Mucosa of rectum (tissue), 2 donors: ENCODE measurements at regions not wholly inside any gene's neighbourhood (a gene's known extent, or its start where the extent isn't known, plus 50 kb on each side); places are given as distances from the start of the nearest gene placed in this dataset.

Experiments used
- H3K27ac ChIP-seq, 2 donors: one replicate each; pipeline ENCODE4 v1.7.0; 2013; ENCODE audit warnings: inconsistent platforms in 2 of 2, low read depth in 2 of 2, low read length in 2 of 2
- H3K27me3 ChIP-seq, 2 donors: one replicate each; pipeline ENCODE4 v1.7.0; 2013; ENCODE audit warnings: low read length in 2 of 2; ENCODE audit not compliant: control insufficient read depth in 2 of 2, insufficient read depth in 2 of 2
- H3K36me3 ChIP-seq, 2 donors: one replicate each; pipeline ENCODE4 v1.7.0; 2013; ENCODE audit warnings: low read length in 2 of 2; ENCODE audit not compliant: control insufficient read depth in 2 of 2, insufficient read depth in 2 of 2
- H3K4me1 ChIP-seq, 2 donors: one replicate each; pipeline ENCODE4 v1.7.0; 2013; ENCODE audit warnings: low read length in 2 of 2, mild to moderate bottlenecking in 1 of 2; ENCODE audit not compliant: control insufficient read depth in 2 of 2, insufficient read depth in 2 of 2
- H3K4me3 ChIP-seq, 2 donors: one replicate each; pipeline ENCODE4 v1.7.0; 2013; ENCODE audit warnings: low read length in 2 of 2
- H3K9ac ChIP-seq, 2 donors: one replicate each; pipeline ENCODE4 v1.7.0; 2013; ENCODE audit warnings: low read length in 2 of 2, low read depth in 1 of 2, mild to moderate bottlenecking in 1 of 2
- H3K9me3 ChIP-seq, 2 donors: one replicate each; pipeline ENCODE4 v1.7.0; 2013; ENCODE audit warnings: low read length in 2 of 2; ENCODE audit not compliant: control insufficient read depth in 2 of 2
- donor health status: healthy.
- donor health status: Normal muscosa, but diverticular disease.

DNA sequence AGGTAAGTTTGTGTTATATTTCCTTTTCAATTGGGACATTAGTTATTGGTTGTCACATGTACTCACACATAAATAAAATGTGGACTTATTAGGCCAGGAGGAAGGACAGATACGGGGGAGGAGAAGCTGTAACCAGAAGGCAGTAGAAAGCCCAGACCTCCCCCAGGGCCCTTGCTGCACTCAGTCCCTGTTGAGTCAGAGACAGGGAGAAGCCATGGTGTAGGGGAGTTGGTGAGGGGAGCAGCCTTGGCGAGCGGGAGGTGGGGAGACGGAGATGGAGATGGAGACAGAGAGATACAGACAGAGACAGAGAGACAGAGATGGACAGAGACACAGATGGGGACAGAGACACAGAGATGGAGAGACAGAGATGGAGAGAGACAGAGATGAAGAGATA is 263.2 kb downstream of the DLL1 start:
- Histone ChIP-seq H3K27ac (peak overlapping the region in 1 of 2 donors; percentile 12), H3K27me3 (peaks cover 0 to 2% of the 10 kb centered on the region in 2 donors), H3K9ac (no peak overlapping the region), H3K4me3 (no peak overlapping the region), H3K4me1 (peaks cover 4 to 8% of the 10 kb centered on the region in 2 donors), H3K36me3 (no peaks in the 10 kb centered on the region), H3K9me3 (no peaks in the 10 kb centered on the region)

DNA sequence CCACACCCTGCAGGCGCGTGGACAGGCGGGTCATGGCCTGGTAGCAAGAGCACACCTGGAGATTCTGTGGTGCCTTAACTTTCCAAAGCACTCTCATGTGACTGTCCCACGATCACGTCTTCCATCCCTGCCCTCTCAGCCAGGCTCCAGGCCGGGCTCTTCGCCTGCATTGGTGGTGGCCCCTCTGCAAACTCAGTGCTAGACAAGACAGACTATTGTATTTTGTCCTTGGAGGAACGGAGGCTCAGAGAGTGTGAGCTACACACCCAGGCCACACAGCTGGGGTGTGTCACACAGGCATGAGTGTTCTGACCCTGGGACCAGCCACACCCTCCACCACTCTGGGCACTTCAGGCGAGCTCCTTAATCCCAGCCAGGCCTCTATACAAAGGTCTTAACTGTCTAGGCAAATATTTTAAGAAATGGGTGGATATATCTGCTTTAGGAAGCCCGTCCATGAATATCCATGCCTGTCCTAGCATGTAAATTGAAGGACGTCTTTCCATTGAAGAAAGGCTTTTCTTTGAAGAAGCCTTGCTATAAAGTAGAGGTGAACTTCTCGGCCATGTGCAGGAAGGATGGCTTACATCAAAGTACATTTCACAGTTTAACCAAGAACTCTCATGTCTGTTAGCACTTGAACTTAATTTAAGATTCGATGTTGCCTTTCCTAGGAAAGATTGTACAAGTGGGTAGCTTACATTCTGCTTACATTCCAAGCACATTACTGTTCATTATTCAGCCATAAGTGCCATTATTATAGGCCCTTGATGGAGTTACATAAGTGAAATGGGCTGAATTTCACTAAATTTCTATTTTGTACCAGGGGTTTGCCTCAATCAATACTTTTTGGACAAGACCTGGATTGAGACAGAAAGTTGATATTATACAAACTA is 263.9 kb downstream of the DLL1 start:
- H3K9me3 ChIP-seq, result no peaks in the 10 kb centered on the region
- H3K4me1 ChIP-seq, result peaks cover 4 to 8% of the 10 kb centered on the region in 2 donors
- peak overlapping the region in 1 of 2 donors; percentile 40 for H3K27ac ChIP-seq
- H3K9ac ChIP-seq, result no peak overlapping the region
- peaks cover 0 to 2% of the 10 kb centered on the region in 2 donors for H3K27me3 ChIP-seq
- no peak overlapping the region for H3K4me3 ChIP-seq
- no peaks in the 10 kb centered on the region for H3K36me3 ChIP-seq

GRCh38 chr6:170025935-170026750 is 264.7 kb downstream of the DLL1 start:
- H3K36me3 ChIP-seq, result no peaks in the 10 kb centered on the region
- H3K9ac ChIP-seq, result peak overlapping the region in 1 of 2 donors; percentile 15
- H3K4me1 ChIP-seq, result peaks cover 4 to 8% of the 10 kb centered on the region in 2 donors
- peak overlapping the region in 1 of 2 donors; percentile 40 for H3K27ac ChIP-seq
- H3K27me3 ChIP-seq, result peaks cover 0 to 2% of the 10 kb centered on the region in 2 donors
- H3K4me3 ChIP-seq, result no peak overlapping the region
- no peaks in the 10 kb centered on the region for H3K9me3 ChIP-seq

DNA sequence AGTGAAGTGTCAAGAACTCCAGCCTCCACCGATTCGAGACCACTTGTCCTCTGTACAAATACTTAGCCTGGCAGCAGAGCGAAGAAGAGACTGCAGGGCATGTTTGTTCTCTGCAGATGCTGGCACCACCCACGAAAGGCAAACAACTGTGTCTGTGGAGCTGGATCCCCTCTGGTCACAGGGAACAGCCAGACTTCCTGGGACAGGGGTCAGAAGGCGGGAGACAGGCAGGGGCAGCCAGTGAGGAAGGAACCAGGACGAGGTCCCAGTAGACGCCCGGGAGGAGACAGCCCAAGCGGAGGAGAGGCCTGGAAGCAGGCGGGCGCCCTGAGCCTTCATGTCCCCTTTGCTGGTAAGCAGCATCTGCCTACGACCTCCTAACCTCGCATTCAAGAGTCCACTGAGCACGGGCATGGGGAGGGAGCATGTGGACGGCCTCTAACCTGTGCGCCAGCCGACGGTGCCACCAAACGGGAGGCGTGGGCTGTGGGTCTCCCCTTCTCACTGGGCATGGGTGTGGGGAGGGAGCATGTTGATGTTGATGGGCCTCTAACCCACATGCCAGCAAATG is 265.5 kb downstream of the DLL1 start:
- Histone ChIP-seq H3K27me3 (peaks cover 0 to 2% of the 10 kb centered on the region in 2 donors), H3K9ac (no peak overlapping the region), H3K4me3 (no peak overlapping the region), H3K4me1 (peaks cover 4 to 8% of the 10 kb centered on the region in 2 donors), H3K9me3 (no peaks in the 10 kb centered on the region), H3K27ac (no peak overlapping the region), H3K36me3 (no peaks in the 10 kb centered on the region)

- peaks cover 4 to 8% of the 10 kb centered on the region in 2 donors for H3K4me1 ChIP-seq
- no peak overlapping the region for H3K9ac ChIP-seq
- no peak overlapping the region for H3K4me3 ChIP-seq
- H3K27me3 ChIP-seq, result peaks cover 0 to 2% of the 10 kb centered on the region in 2 donors
- no peaks in the 10 kb centered on the region for H3K36me3 ChIP-seq
- no peak overlapping the region for H3K27ac ChIP-seq
- H3K9me3 ChIP-seq, result no peaks in the 10 kb centered on the region
Measured at GRCh38 chr6:170024940-170025339, 265.9 kb downstream of the DLL1 start.

DNA sequence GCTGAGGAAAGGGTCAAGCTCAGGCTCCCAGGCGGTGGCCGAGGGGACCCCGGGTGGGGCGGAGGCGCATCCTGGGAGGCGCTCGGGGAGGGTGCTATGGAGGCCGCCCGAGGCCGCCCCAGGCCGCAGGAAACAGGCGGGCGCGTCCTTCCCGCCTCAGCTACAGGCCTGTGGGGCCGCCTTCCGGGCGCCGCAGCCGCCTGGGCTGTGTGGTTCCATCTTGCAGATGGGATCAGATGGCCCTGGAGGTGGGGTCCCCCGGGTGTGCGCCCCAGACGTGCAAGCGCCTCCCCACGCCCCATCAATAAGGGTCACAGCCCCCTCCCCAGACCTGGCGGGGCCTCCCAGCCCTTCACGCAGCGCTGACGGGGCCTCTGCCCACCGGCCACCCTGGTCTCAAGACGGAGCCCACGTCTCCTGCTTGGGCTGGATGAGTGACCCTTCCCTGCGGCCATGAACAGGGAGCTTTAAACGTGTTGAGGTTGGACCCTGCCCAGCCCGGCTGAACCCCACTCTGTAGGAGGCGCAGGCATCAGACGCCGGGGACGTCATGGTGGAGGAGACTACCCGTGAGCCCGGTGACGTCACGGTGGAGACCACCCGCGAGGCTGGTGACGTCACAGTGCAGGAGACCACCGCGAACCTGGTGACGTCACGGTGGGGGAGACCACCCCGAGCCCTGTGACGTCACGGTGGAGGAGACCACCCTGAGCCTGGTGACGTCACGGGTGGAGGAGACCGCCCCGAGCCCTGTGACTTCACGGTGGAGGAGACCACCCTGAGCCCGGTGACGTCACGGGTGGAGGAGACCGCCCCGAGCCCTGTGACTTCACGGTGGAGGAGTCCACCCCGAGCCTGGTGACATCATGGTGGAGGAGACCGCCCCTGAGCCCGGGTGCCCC is 267.0 kb downstream of the DLL1 start:
- peaks cover 0 to 2% of the 10 kb centered on the region in 2 donors for H3K27me3 ChIP-seq
- H3K4me3 ChIP-seq, result no peak overlapping the region
- no peak overlapping the region for H3K27ac ChIP-seq
- no peak overlapping the region for H3K9ac ChIP-seq
- no peaks in the 10 kb centered on the region for H3K9me3 ChIP-seq
- H3K4me1 ChIP-seq, result peaks cover 4 to 12% of the 10 kb centered on the region in 2 donors
- no peaks in the 10 kb centered on the region for H3K36me3 ChIP-seq

DNA sequence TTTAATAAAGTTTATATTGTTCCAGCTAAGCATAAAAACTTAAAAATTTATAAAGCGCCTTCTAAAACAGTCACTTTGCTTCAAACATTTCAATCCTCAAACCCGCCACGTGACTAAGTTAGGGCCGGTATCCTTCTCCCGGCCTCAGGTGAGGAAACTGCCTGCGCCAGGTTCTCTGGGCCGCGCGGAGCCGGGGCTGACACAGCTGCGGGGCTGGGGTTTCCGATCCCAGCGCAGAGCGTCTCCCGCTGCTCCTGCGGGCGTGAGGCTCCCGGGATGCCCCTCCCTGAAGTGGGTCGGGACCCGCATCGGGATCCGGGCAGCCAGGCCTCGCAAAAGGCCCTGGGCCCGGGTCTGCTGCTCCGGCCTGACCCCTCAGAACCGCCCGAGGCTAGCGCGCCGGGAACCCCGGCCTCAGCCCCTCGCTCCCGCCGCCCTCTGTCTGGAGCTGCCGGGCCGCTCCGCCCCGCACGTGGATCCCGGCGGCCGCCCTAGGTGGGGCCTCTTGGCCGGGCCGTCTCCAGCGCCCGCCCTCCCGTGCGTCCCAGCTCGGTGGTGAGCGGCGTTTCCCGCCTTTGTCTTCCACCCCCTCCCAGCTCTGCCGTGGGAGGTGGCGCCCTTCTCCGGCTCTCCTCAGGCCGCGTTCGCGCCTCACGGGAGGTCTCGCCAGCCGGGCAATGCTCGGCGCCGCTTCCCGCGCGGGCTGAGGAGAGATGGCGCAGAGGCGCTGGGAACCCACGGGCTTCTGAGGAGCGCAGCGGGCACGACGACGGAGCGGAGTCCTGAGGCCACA is 267.9 kb downstream of the DLL1 start:
- no peak overlapping the region for H3K9ac ChIP-seq
- no peaks in the 10 kb centered on the region for H3K36me3 ChIP-seq
- no peaks in the 10 kb centered on the region for H3K9me3 ChIP-seq
- H3K4me3 ChIP-seq, result no peak overlapping the region
- H3K27me3 ChIP-seq, result peaks cover 0 to 2% of the 10 kb centered on the region in 2 donors
- peaks cover 4 to 12% of the 10 kb centered on the region in 2 donors for H3K4me1 ChIP-seq
- no peak overlapping the region for H3K27ac ChIP-seq

- no peak overlapping the region for H3K9ac ChIP-seq
- peaks cover 4 to 12% of the 10 kb centered on the region in 2 donors for H3K4me1 ChIP-seq
- H3K27ac ChIP-seq, result no peak overlapping the region
- no peak overlapping the region for H3K4me3 ChIP-seq
- H3K27me3 ChIP-seq, result peaks cover 0 to 2% of the 10 kb centered on the region in 2 donors
- H3K9me3 ChIP-seq, result no peaks in the 10 kb centered on the region
- H3K36me3 ChIP-seq, result no peaks in the 10 kb centered on the region
Measured at GRCh38 chr6:170022291-170022722, 268.6 kb downstream of the DLL1 start.

- Histone ChIP-seq H3K9ac (no peak overlapping the region), H3K36me3 (no peaks in the 10 kb centered on the region), H3K27me3 (peaks cover 0 to 2% of the 10 kb centered on the region in 2 donors), H3K4me1 (peaks cover under 1 to 7% of the 10 kb centered on the region in 2 donors), H3K27ac (no peak overlapping the region), H3K4me3 (no peak overlapping the region), H3K9me3 (no peaks in the 10 kb centered on the region)
Measured at GRCh38 chr6:170021579-170021978, 269.3 kb downstream of the DLL1 start.
